Stimulated activated CD4-positive, alpha-beta T cell treated with anti-CD3 and anti-CD28 coated beads, Interleukin-1b, Interleukin-23, amount 100 ng/mL, for 24 hours (primary cell): ENCODE measurements at regions not wholly inside any gene's neighbourhood (a gene's known extent, or its start where the extent isn't known, plus 50 kb on each side); places are given as distances from the start of the nearest gene placed in this dataset.
A peak's percentile ranks its signal among the peaks of the same experiment; 100 is the strongest.
"Not testable (repeated sequence)": the region's sequence is repeated elsewhere in the genome, so short reads cannot be mapped to it uniquely, and the experiment has no call there.

Experiments
- DNase-seq, 4 experiments: peaks; one replicate each; pipeline ENCODE4 v3.0.0-alpha.2; 2020; ENCODE audit warnings: low read depth in 4 of 4, low spot score in 1 of 4

GRCh38 chr6:134437376-134437775 lies 119.5 kb upstream of the SGK1 start:
- DNase-seq = peak in 1 of 4 experiments; percentile 6

GRCh38 chr6:134436950-134437349 lies 119.0 kb upstream of the SGK1 start:
- no peak for DNase-seq

GRCh38 chr6:134436281-134436815 lies 118.4 kb upstream of the SGK1 start:
- peak; percentile 15 to 52 (median 36) for DNase-seq

GRCh38 chr6:134435814-134436280 lies 117.9 kb upstream of the SGK1 start:
- DNase-seq = no peak

- DNase-seq = no peak
Observed at GRCh38 chr6:134434019-134434942, 116.4 kb upstream of the SGK1 start.

- DNase-seq = no peak
Observed at GRCh38 chr6:134432036-134432435, 114.1 kb upstream of the SGK1 start.

- no peak for DNase-seq
Observed at GRCh38 chr6:134431421-134431859, 113.5 kb upstream of the SGK1 start.

- no peak for DNase-seq
Observed at GRCh38 chr6:134429861-134430380, 112.0 kb upstream of the SGK1 start.

- DNase-seq = no peak
Observed at GRCh38 chr6:134427721-134428120, 109.8 kb upstream of the SGK1 start.

- no peak for DNase-seq
Observed at GRCh38 chr6:134426623-134427022, 108.7 kb upstream of the SGK1 start.

- not testable (repeated sequence) for DNase-seq
Observed at GRCh38 chr6:134425917-134426316, 108.0 kb upstream of the SGK1 start.

- no peak for DNase-seq
Observed at GRCh38 chr6:134425513-134425912, 107.6 kb upstream of the SGK1 start.

GRCh38 chr6:134424798-134425170 lies 106.9 kb upstream of the SGK1 start:
- no peak for DNase-seq

- no peak for DNase-seq
Observed at GRCh38 chr6:134424165-134424797, 106.4 kb upstream of the SGK1 start.

GRCh38 chr6:134422426-134423231 lies 104.7 kb upstream of the SGK1 start:
- no peak for DNase-seq

GRCh38 chr6:134421501-134421900 lies 103.6 kb upstream of the SGK1 start:
- no peak for DNase-seq

- DNase-seq = no peak
Observed at GRCh38 chr6:134420614-134421181, 102.8 kb upstream of the SGK1 start.

- no peak for DNase-seq
Observed at GRCh38 chr6:134419716-134420115, 101.8 kb upstream of the SGK1 start.

GRCh38 chr6:134416418-134417154 lies 98.7 kb upstream of the SGK1 start:
- no peak for DNase-seq

GRCh38 chr6:134415656-134416055 lies 97.7 kb upstream of the SGK1 start:
- DNase-seq = no peak
